ENCODE measurements at regions not wholly inside any gene's neighbourhood (a gene's known extent, or its start where the extent isn't known, plus 50 kb on each side); places are given as distances from the start of the nearest gene placed in this dataset.
"Not testable (repeated sequence)": the region's sequence is repeated elsewhere in the genome, so short reads cannot be mapped to it uniquely, and the experiment has no call there.

GRCh38 chr16:22642416-22643088 lies 131.9 kb downstream of the NPIPB5 start:
- DNase-seq (ENCODE audit: low read depth): no peak
- no peak for TF ChIP-seq CTCF (conservative IDR thresholded peaks at IDR 0.05; ENCODE audit: low read depth, low read length)
- no peak overlapping the region for H3K4me3 ChIP-seq (ENCODE audit: low read length)

- H3K4me3 ChIP-seq (ENCODE audit: low read length); DNase-seq (ENCODE audit: low read depth): not testable (repeated sequence)
Measured at GRCh38 chr16:22643203-22643602, 132.5 kb downstream of the NPIPB5 start.

- H3K4me3 ChIP-seq (ENCODE audit: low read length): no peak overlapping the region
- no peak for TF ChIP-seq CTCF (conservative IDR thresholded peaks at IDR 0.05; ENCODE audit: low read depth, low read length)
- DNase-seq (ENCODE audit: low read depth): no peak
Measured at GRCh38 chr16:22643886-22644285, 133.2 kb downstream of the NPIPB5 start.

GRCh38 chr16:22645868-22646267 lies 135.2 kb downstream of the NPIPB5 start:
- no peak for DNase-seq (ENCODE audit: low read depth)
- no peak overlapping the region for H3K4me3 ChIP-seq (ENCODE audit: low read length)
- no peak for TF ChIP-seq CTCF (conservative IDR thresholded peaks at IDR 0.05; ENCODE audit: low read depth, low read length)

GRCh38 chr16:22646948-22647556 lies 136.4 kb downstream of the NPIPB5 start:
- TF ChIP-seq CTCF (conservative IDR thresholded peaks at IDR 0.05; ENCODE audit: low read depth, low read length): no peak
- H3K4me3 ChIP-seq (ENCODE audit: low read length): no peak overlapping the region
- no peak for DNase-seq (ENCODE audit: low read depth)

GRCh38 chr16:22648141-22648540 lies 137.4 kb downstream of the NPIPB5 start:
- TF ChIP-seq CTCF (conservative IDR thresholded peaks at IDR 0.05; ENCODE audit: low read depth, low read length): no peak
- DNase-seq (ENCODE audit: low read depth): no peak
- H3K4me3 ChIP-seq (ENCODE audit: low read length): no peak overlapping the region

GRCh38 chr16:22648941-22649340 lies 138.2 kb downstream of the NPIPB5 start:
- TF ChIP-seq CTCF (conservative IDR thresholded peaks at IDR 0.05; ENCODE audit: low read depth, low read length): no peak
- no peak for DNase-seq (ENCODE audit: low read depth)
- no peak overlapping the region for H3K4me3 ChIP-seq (ENCODE audit: low read length)

- not testable (repeated sequence) for DNase-seq (ENCODE audit: low read depth)
Measured at GRCh38 chr16:22651111-22651817, 140.6 kb downstream of the NPIPB5 start.

More at GRCh38 chr16:22651111-22651817, 140.6 kb downstream of the NPIPB5 start:
- H3K4me3 ChIP-seq (ENCODE audit: low read length): not testable (repeated sequence)

Data from retinal pigment epithelial cell (primary cell).